GM03348 (cell line): ENCODE measurements at regions not wholly inside any gene's neighbourhood (a gene's known extent, or its start where the extent isn't known, plus 50 kb on each side); places are given as distances from the start of the nearest gene placed in this dataset.
"Not testable (repeated sequence)": the region's sequence is repeated elsewhere in the genome, so short reads cannot be mapped to it uniquely, and the experiment has no call there.

Source experiments
- DNase-seq: peaks from one replicate; pipeline ENCODE4 v3.0.0; 2012; ENCODE audit warnings: low spot score

DNA sequence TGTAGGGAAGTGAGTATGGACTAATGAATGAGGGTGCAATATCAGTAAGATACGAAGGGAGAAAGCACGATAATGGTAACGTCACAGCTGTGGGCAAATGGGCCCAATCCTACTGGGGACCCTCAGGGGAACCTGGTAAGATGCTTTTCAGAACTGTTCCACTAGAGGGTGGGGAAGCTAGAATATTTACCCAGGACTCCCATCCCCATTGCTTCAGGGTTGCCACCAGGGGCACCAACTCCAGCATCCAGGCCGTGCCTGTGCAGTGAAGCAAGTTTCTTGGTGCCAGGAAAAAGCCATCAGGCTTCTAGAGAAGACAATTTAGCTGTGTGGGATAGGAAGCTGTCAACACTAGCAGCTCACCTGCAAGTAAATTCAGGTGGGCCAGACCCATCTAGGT, 409.3 kb downstream of the AGTPBP1 start:
- DNase-seq: no peak

GRCh38 chr9:85331626-85332025, 410.1 kb downstream of the AGTPBP1 start:
- DNase-seq: no peak

DNA sequence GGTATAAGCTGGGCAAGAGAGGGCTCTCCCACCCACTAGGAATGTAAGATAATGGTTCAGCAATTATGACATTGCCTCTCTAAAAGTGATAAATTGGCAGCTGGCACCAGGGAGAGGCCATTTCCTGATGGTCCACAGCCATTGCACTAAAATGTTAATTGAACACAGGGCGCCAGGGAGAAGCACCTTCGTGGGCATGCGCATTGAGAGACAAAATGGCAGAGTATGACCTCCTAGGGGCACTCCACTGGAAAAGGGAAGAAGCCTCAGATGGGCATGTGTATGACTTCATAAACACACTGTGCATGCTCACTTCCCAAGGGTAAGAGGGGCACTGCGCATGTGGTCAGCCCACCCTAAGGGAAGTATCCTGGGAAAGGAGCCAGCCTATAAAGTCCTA, 419.2 kb downstream of the AGTPBP1 start:
- no peak for DNase-seq

DNA sequence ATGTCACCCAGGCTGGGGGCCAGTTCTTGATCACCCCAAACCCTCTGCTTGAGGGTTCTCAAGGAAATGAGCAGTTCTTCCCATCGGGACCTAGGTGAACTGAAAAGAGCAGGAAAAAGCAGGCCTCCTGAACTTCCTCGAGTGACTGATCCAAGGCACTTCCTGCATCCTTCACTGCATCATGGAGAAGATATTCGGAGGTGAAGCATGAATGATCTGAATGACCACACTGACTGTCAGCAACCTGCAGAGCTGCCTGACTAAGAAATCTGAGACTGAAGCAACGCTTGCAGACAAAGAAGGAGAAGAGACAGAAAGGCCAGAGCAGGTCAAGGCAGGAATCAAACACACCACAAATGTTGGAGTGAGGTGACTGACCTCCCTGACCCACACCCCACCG, 420.2 kb downstream of the AGTPBP1 start:
- no peak for DNase-seq

- DNase-seq: no peak
Observed at GRCh38 chr9:85319936-85320656, 421.7 kb downstream of the AGTPBP1 start.

- DNase-seq: not testable (repeated sequence)
Observed at GRCh38 chr9:85315535-85315934, 426.2 kb downstream of the AGTPBP1 start.

DNA sequence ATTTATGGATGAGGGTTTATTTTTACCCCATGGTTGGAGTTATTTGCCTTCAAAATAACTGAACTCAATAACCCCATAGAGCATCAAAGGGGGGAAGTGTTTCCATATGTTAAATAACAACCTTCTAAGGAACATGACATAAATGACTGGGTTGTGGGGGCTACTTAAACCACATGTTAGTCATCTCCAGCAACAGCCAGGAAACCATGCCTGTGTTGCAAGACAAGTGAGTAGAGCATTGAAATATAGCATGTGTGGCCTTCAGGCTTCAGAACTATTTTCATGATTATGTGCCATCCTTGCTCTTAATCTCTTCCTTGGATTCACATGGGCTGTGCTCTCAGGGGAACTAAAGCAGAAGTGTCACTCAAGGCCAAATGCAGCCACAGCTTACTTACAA, 431.2 kb downstream of the AGTPBP1 start:
- no peak for DNase-seq

DNA sequence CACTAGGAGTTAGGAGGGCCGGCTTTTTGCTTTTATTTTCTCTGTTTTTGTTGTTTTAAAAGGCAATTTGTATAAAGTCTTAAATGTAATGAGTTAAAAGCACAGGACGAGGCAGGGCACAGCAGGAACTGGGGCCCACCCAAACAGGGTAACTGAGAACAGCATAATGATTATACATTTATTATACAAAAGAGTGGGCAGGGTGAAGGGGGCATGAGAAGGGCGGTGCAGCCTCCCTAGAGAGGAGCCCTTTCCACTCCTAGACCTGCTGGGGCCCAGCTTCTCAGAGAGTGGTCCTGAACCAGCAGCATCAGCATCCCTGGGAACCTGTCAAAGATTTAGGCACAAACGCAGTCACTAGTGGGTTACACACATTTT, 438.0 kb downstream of the AGTPBP1 start:
- no peak for DNase-seq

- no peak for DNase-seq
Observed at GRCh38 chr9:85302938-85303756, 438.6 kb downstream of the AGTPBP1 start.

DNA sequence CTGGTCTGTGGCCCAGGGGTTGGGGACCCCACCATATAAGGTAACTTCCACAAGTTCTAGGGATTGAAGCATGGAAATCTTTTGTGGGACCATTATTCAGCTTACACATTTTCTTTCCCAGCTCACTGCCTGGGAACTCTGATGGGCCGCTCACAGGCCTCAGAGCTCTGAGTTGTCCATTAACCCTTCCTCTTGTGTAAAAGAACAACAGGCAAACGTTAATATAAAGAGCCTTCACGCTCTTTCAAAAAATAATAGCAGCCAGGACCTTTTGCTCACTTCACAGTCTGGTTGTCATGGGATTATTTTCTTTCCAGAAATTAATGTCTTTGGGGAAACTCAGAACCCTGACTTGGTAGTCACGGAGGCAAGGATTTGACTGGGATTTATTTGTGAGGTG, 443.3 kb downstream of the AGTPBP1 start:
- no peak for DNase-seq

GRCh38 chr9:85295244-85295643, 446.5 kb downstream of the AGTPBP1 start:
- not testable (repeated sequence) for DNase-seq

DNA sequence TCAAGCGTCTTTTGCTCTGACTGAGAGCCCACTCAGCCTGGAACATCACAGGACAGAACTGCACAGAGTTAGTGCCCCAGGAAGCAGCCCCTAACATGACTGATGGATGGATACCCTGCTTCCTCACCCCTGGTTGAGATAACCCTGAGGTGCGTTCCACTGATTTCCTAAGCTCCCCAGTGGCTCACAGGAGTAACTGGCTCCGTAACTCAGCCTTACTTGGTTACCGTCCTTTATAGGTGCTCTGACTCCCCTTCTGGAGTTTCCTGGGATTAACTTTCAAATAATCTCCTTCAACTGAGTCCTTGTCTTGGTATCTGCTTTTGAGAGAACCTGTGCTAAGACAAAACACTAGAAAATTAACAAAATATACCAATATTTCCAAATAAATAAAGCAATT, 449.5 kb downstream of the AGTPBP1 start:
- DNase-seq: no peak

DNA sequence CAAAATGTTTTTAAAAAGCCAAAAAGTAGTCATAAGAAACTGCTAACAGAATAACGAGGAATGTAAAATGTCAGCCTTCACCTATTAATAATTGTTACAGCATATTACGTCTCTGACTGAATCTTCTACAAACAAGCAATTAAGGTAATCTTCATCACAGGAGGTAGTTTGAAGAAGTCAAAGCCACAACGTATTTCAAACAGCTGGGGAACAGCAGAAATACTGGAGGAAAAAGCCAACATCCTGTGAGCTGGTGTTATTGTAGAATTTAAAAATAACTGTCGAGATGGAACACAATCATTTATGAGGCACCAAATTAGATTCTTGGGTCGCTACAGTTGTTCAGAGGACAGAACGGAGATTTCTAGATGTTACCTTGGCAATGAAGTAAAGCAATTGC, 450.5 kb downstream of the AGTPBP1 start:
- DNase-seq: no peak

GRCh38 chr9:85290019-85290418, 451.7 kb downstream of the AGTPBP1 start:
- DNase-seq: no peak

DNA sequence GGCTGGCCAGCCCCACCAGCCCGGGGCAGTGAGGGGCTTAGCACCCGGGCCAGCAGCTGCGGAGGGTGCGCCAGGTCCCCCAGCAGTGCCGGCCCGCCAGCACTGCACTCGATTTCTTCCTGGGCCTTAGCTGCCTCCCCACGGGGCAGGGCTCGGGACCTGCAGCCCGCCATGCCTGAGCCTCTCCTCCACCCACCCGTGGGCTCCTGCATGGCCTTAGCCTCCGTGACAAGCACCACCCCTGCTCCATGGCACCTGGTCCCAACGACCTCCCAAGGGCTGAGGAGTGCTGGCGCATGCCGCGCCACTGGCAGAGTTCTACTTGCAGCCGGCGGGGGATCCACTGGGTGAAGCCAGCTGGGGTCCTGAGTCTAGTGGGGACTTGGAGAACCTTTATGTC, 452.6 kb downstream of the AGTPBP1 start:
- DNase-seq: no peak

DNA sequence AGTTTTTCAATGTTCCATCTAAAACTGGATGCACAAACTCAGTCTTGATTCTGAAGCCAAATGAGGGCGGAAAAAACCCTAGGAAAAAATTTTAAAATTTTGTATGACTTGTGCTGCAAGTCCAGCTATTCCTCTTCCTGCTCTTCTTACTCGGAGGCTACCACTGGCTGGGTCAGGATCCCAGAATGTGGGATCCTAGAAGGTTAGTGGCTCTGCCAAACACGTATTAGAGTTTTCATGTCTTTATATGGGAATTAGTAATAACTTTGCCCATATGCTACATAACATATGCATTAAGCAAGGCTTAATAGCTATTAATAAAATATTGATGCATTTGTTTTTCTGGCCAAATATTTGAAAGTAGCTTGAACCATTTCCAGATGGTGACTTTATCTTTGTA, 458.3 kb downstream of the AGTPBP1 start:
- no peak for DNase-seq

- DNase-seq: no peak
Observed at GRCh38 chr9:85278769-85279168, 463.0 kb downstream of the AGTPBP1 start.

DNA sequence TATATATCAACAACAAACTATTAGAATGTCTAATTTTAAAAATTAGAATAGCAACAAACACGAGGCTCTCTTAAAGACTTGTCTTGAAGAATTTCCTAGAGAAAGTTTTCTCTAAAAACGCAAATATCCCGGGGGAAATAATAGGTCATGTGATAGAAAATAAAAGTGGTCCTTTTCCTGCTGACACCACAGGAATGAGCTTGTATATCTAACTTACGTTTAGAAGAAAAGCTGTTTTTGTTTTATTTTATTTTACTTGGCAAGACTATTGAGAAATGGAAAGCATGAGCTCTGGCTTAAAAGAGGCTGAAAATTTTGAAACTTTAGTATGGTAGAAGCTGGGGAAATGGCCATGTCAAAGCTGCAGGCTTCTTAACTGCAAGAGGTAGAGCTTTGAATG, 465.0 kb downstream of the AGTPBP1 start:
- DNase-seq: no peak

- DNase-seq: no peak
Observed at GRCh38 chr9:85269811-85270210, 471.9 kb downstream of the AGTPBP1 start.

DNA sequence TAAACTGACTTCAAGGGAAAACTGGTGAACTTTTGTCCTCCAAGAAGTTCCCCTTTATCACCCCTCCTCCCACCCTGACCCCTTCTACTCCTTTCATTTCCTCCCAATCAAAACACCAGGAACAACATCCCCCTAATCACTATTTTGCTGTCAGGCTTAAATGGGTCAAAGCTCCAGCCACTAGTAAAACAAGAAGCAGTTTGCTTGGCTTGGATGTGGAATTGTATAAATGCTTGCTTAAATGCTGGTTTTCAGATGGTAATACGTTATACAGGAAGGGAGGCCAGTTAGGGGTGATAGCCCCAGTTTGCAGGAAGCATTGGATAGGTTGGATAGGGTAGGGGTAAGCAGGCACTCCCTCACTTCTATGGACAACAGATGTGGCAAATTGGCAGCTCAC, 473.6 kb downstream of the AGTPBP1 start:
- no peak for DNase-seq

GRCh38 chr9:85264695-85265094, 477.1 kb downstream of the AGTPBP1 start:
- DNase-seq: no peak

DNA sequence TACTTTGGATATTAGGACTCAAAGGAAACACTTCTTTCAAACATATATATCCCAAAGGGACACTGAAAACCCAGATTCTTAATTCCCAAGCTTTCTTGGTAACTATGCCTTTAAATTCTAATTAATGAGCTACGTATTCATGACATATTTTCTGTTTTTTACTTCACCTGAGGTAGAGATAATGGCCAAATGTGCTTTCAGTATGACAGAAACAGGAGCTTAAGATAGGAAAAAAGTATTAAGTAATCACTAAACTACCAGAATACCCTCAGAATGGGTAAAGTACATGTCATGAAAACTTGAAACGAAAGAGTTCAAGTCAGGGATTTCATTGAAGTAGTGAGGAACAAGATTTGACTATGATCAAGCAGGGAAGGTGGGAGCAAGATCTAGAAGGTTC, 478.5 kb downstream of the AGTPBP1 start:
- no peak for DNase-seq

GRCh38 chr9:85262333-85262732, 479.4 kb downstream of the AGTPBP1 start:
- no peak for DNase-seq
